ENCODE measurements at regions not wholly inside any gene's neighbourhood (a gene's known extent, or its start where the extent isn't known, plus 50 kb on each side); places are given as distances from the start of the nearest gene placed in this dataset.
"Not testable (repeated sequence)": the region's sequence is repeated elsewhere in the genome, so short reads cannot be mapped to it uniquely, and the experiment has no call there.

GRCh38 chr2:175432021-175432420, 250.5 kb upstream of the ATP5MC3 start:
- H3K27ac Mint-ChIP-seq: no peak overlapping the region
- H3K4me1 Mint-ChIP-seq (ENCODE audit: low read depth): no peaks in the 10 kb centered on the region
- DNase-seq: no peak

GRCh38 chr2:175431101-175431946, 249.8 kb upstream of the ATP5MC3 start:
- H3K27me3 Mint-ChIP-seq: no peaks in the 10 kb centered on the region
- H3K4me3 Mint-ChIP-seq: no peak overlapping the region
- no peaks in the 10 kb centered on the region for H3K36me3 Mint-ChIP-seq (ENCODE audit: low read depth)
- H3K4me1 Mint-ChIP-seq (ENCODE audit: low read depth): no peaks in the 10 kb centered on the region
- DNase-seq: no peak
- H3K27ac Mint-ChIP-seq: no peak overlapping the region
- H3K9me3 Mint-ChIP-seq: peaks cover 4% of the 10 kb centered on the region

More at GRCh38 chr2:175432021-175432420, 250.5 kb upstream of the ATP5MC3 start:
- no peaks in the 10 kb centered on the region for H3K27me3 Mint-ChIP-seq
- H3K4me3 Mint-ChIP-seq: no peak overlapping the region
- H3K36me3 Mint-ChIP-seq (ENCODE audit: low read depth): no peaks in the 10 kb centered on the region
- peaks cover 4% of the 10 kb centered on the region for H3K9me3 Mint-ChIP-seq

- no peaks in the 10 kb centered on the region for H3K4me1 Mint-ChIP-seq (ENCODE audit: low read depth)
- H3K4me3 Mint-ChIP-seq: no peak overlapping the region
- no peak overlapping the region for H3K27ac Mint-ChIP-seq
- H3K27me3 Mint-ChIP-seq: no peaks in the 10 kb centered on the region
- H3K36me3 Mint-ChIP-seq (ENCODE audit: low read depth): no peaks in the 10 kb centered on the region
- no peak for DNase-seq
- peaks cover 4% of the 10 kb centered on the region for H3K9me3 Mint-ChIP-seq
Observed at GRCh38 chr2:175430236-175430635, 248.7 kb upstream of the ATP5MC3 start.

GRCh38 chr2:175418224-175418835, 236.8 kb upstream of the ATP5MC3 start:
- Mint-ChIP-seq H3K4me3 (no peak overlapping the region), H3K9me3 (no peaks in the 10 kb centered on the region), H3K36me3 (ENCODE audit: low read depth) (no peaks in the 10 kb centered on the region), H3K4me1 (ENCODE audit: low read depth) (no peaks in the 10 kb centered on the region), H3K27me3 (peaks cover 17% of the 10 kb centered on the region), H3K27ac (no peak overlapping the region)
- DNase-seq: no peak

- no peaks in the 10 kb centered on the region for H3K36me3 Mint-ChIP-seq (ENCODE audit: low read depth)
- H3K4me1 Mint-ChIP-seq (ENCODE audit: low read depth): no peaks in the 10 kb centered on the region
- DNase-seq: no peak
- no peak overlapping the region for H3K27ac Mint-ChIP-seq
- no peaks in the 10 kb centered on the region for H3K9me3 Mint-ChIP-seq
- H3K4me3 Mint-ChIP-seq: no peak overlapping the region
- peaks cover 10% of the 10 kb centered on the region for H3K27me3 Mint-ChIP-seq
Observed at GRCh38 chr2:175414882-175415487, 233.5 kb upstream of the ATP5MC3 start.

GRCh38 chr2:175414191-175414881, 232.8 kb upstream of the ATP5MC3 start:
- no peaks in the 10 kb centered on the region for H3K9me3 Mint-ChIP-seq
- no peak overlapping the region for H3K27ac Mint-ChIP-seq
- no peak overlapping the region for H3K4me3 Mint-ChIP-seq
- H3K4me1 Mint-ChIP-seq (ENCODE audit: low read depth): no peaks in the 10 kb centered on the region
- H3K36me3 Mint-ChIP-seq (ENCODE audit: low read depth): no peaks in the 10 kb centered on the region
- DNase-seq: no peak
- peaks cover 7% of the 10 kb centered on the region for H3K27me3 Mint-ChIP-seq

GRCh38 chr2:175410941-175411340, 229.4 kb upstream of the ATP5MC3 start:
- not testable (repeated sequence) for H3K27ac Mint-ChIP-seq; H3K27me3 Mint-ChIP-seq; DNase-seq; H3K9me3 Mint-ChIP-seq; H3K4me1 Mint-ChIP-seq (ENCODE audit: low read depth); H3K4me3 Mint-ChIP-seq; H3K36me3 Mint-ChIP-seq (ENCODE audit: low read depth)

- no peak for DNase-seq
- peaks cover 24% of the 10 kb centered on the region for H3K27me3 Mint-ChIP-seq
- H3K4me3 Mint-ChIP-seq: no peak overlapping the region
- no peaks in the 10 kb centered on the region for H3K9me3 Mint-ChIP-seq
- no peaks in the 10 kb centered on the region for H3K36me3 Mint-ChIP-seq (ENCODE audit: low read depth)
- H3K4me1 Mint-ChIP-seq (ENCODE audit: low read depth): no peaks in the 10 kb centered on the region
- no peak overlapping the region for H3K27ac Mint-ChIP-seq
Observed at GRCh38 chr2:175404839-175405238, 223.3 kb upstream of the ATP5MC3 start.

- H3K27me3 Mint-ChIP-seq: peaks cover 32% of the 10 kb centered on the region
- H3K9me3 Mint-ChIP-seq: no peaks in the 10 kb centered on the region
- no peaks in the 10 kb centered on the region for H3K36me3 Mint-ChIP-seq (ENCODE audit: low read depth)
- DNase-seq: no peak
- H3K4me1 Mint-ChIP-seq (ENCODE audit: low read depth): no peaks in the 10 kb centered on the region
- no peak overlapping the region for H3K4me3 Mint-ChIP-seq
- H3K27ac Mint-ChIP-seq: no peak overlapping the region
Observed at GRCh38 chr2:175403599-175404221, 222.2 kb upstream of the ATP5MC3 start.

GRCh38 chr2:175402571-175402970, 221.1 kb upstream of the ATP5MC3 start:
- Mint-ChIP-seq H3K4me1 (ENCODE audit: low read depth) (no peaks in the 10 kb centered on the region), H3K36me3 (ENCODE audit: low read depth) (no peaks in the 10 kb centered on the region), H3K9me3 (no peaks in the 10 kb centered on the region), H3K27me3 (peaks cover 32% of the 10 kb centered on the region), H3K27ac (no peak overlapping the region), H3K4me3 (no peak overlapping the region)
- DNase-seq: no peak

GRCh38 chr2:175401956-175402469, 220.5 kb upstream of the ATP5MC3 start:
- Mint-ChIP-seq H3K27me3 (peaks cover 32% of the 10 kb centered on the region), H3K36me3 (ENCODE audit: low read depth) (no peaks in the 10 kb centered on the region)

GRCh38 chr2:175400975-175401374, 219.5 kb upstream of the ATP5MC3 start:
- Mint-ChIP-seq H3K27me3 (peaks cover 33% of the 10 kb centered on the region), H3K36me3 (ENCODE audit: low read depth) (no peaks in the 10 kb centered on the region), H3K4me1 (ENCODE audit: low read depth) (no peaks in the 10 kb centered on the region), H3K27ac (no peak overlapping the region), H3K4me3 (no peak overlapping the region), H3K9me3 (no peaks in the 10 kb centered on the region)
- no peak for DNase-seq

More at GRCh38 chr2:175401956-175402469, 220.5 kb upstream of the ATP5MC3 start:
- Mint-ChIP-seq H3K9me3 (no peaks in the 10 kb centered on the region), H3K4me3 (no peak overlapping the region), H3K27ac (no peak overlapping the region), H3K4me1 (ENCODE audit: low read depth) (no peaks in the 10 kb centered on the region)
- no peak for DNase-seq

GRCh38 chr2:175399326-175399725, 217.8 kb upstream of the ATP5MC3 start:
- DNase-seq: no peak
- Mint-ChIP-seq H3K27ac (no peak overlapping the region), H3K4me1 (ENCODE audit: low read depth) (no peaks in the 10 kb centered on the region), H3K4me3 (no peak overlapping the region), H3K36me3 (ENCODE audit: low read depth) (no peaks in the 10 kb centered on the region), H3K27me3 (peaks cover 35% of the 10 kb centered on the region), H3K9me3 (no peaks in the 10 kb centered on the region)

- Mint-ChIP-seq H3K4me3 (no peak overlapping the region), H3K27me3 (peaks cover 30% of the 10 kb centered on the region)
Observed at GRCh38 chr2:175398848-175399247, 217.3 kb upstream of the ATP5MC3 start.

More at GRCh38 chr2:175398848-175399247, 217.3 kb upstream of the ATP5MC3 start:
- no peak for DNase-seq
- Mint-ChIP-seq H3K36me3 (ENCODE audit: low read depth) (no peaks in the 10 kb centered on the region), H3K9me3 (no peaks in the 10 kb centered on the region), H3K27ac (no peak overlapping the region), H3K4me1 (ENCODE audit: low read depth) (no peaks in the 10 kb centered on the region)
